K562 (cell line): ENCODE measurements at regions not wholly inside any gene's neighbourhood (a gene's known extent, or its start where the extent isn't known, plus 50 kb on each side); places are given as distances from the start of the nearest gene placed in this dataset.

Source experiments
- CBX2 ChIP-seq: fragments of 200-600 bp; sonication (generic); IDR thresholded peaks from one replicate; pipeline ENCODE4 v1.6.1; 2012; ENCODE audit warnings: mild to moderate bottlenecking, low read length, inconsistent platforms; ENCODE audit not compliant: insufficient read depth, poor library complexity, severe bottlenecking
- HIVEP1 ChIP-seq: fragments of 250-450 bp; sonication (Bioruptor Pico); IDR thresholded peaks from 2 replicates; pipeline ENCODE4 v1.4.0; 2020; ENCODE audit warnings: mild to moderate bottlenecking
- KAT2B ChIP-seq: IDR thresholded peaks from one replicate; pipeline ENCODE4 v1.6.1; 2012; ENCODE audit warnings: low read depth, mild to moderate bottlenecking, control low read depth, inconsistent platforms, low read length, moderate library complexity
- NR3C1 ChIP-seq: sonication (generic); formaldehyde crosslinking; IDR thresholded peaks from 2 replicates; pipeline ENCODE4 v1.8.1; 2022; ENCODE audit warnings: missing genetic modification reagents
- PHF8 ChIP-seq: fragments of 200-600 bp; sonication (generic); IDR thresholded peaks from 2 replicates; pipeline ENCODE4 v1.6.1; 2012; ENCODE audit warnings: mixed run types, mild to moderate bottlenecking, inconsistent platforms, low read length, moderate library complexity, borderline replicate concordance
- STAG1 ChIP-seq: sonication (generic); formaldehyde crosslinking; IDR thresholded peaks from 2 replicates; pipeline ENCODE4 v1.5.0; 2020; ENCODE audit warnings: missing genetic modification reagents, borderline replicate concordance
- TEAD4 ChIP-seq, 2 experiments: sonication (generic) in 1 of 2; formaldehyde crosslinking in 1 of 2; IDR thresholded peaks; 2 replicates each; pipeline versions ENCODE4 v1.6.1 to v1.8.0; 2012 to 2022; ENCODE audit warnings: borderline replicate concordance in 1 of 2, inconsistent platforms in 1 of 2, low read length in 1 of 2, mild to moderate bottlenecking in 1 of 2, missing genetic modification reagents in 1 of 2
- ZNF696 ChIP-seq: fragments of 250-450 bp; sonication (Bioruptor Pico); conservative IDR thresholded peaks from 2 replicates; pipeline ENCODE4 v1.4.0; 2020; ENCODE audit warnings: mild to moderate bottlenecking, moderate library complexity
- TF ChIP-seq, protein P1 (sequence below), 3 experiments: IDR thresholded peaks in 2 of 3; conservative IDR thresholded peaks in 1 of 3; 2 replicates each; pipeline ENCODE4 v1.5.1; 2011 to 2012; ENCODE audit warnings: low read length in 3 of 3, mild to moderate bottlenecking in 3 of 3, control low read depth in 2 of 3, improper control_type of control experiment in 1 of 3, inconsistent platforms in 1 of 3, low read depth in 1 of 3, mixed read lengths in 1 of 3, moderate library complexity in 1 of 3; ENCODE audit not compliant: insufficient read depth in 2 of 3

DNA sequence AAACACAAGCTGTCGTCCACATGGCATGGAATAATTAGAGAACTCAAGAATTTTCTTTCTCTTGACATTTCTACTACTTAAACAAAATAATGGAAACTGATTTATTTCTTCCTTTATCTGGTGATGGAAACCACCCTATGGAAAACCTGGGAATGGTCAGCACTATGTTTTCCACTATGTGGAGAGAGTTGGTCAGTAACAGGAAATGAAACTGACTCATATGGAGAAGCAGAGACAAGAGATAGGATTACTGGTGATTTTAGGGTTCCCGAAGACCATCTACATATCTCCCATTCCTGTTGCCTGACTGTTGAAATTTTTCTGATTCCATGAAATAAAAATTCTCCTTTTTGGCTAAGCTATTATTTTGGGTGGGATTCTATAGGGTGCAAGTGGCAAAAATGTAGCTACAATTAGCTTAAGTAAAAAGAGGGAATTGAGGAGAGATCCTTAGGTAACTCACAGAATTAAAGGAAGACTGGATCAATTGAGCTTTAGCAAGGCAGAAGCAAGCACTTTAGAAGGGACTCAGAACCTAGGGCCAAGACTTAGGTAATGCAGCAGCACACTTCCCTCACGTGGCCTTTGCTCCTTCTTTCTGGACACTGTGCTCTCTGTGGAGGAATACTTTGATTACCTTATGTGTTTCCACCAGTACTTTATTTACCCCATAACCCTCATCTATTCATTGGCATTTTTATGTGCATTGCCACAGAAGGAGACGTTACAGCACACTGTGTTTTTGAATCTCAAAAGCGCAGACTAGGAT is 89.6 kb downstream of the LEPR start:
- no peak for TF ChIP-seq HIVEP1 (CRISPR knock-in tag)
- TF ChIP-seq TEAD4 (IDR thresholded peaks at IDR 0.05; ENCODE audit: low read length): no peak
- no peak for TF ChIP-seq TEAD4 (CRISPR knock-in tag; IDR thresholded peaks at IDR 0.05; ENCODE audit: borderline replicate concordance)
- TF ChIP-seq CBX2: no peak
- no peak for TF ChIP-seq NR3C1 (CRISPR knock-in tag)
- no peak for TF ChIP-seq PHF8
- TF ChIP-seq ZNF696 (CRISPR knock-in tag): no peak
- TF ChIP-seq KAT2B: no peak
- TF ChIP-seq, protein P1, sequence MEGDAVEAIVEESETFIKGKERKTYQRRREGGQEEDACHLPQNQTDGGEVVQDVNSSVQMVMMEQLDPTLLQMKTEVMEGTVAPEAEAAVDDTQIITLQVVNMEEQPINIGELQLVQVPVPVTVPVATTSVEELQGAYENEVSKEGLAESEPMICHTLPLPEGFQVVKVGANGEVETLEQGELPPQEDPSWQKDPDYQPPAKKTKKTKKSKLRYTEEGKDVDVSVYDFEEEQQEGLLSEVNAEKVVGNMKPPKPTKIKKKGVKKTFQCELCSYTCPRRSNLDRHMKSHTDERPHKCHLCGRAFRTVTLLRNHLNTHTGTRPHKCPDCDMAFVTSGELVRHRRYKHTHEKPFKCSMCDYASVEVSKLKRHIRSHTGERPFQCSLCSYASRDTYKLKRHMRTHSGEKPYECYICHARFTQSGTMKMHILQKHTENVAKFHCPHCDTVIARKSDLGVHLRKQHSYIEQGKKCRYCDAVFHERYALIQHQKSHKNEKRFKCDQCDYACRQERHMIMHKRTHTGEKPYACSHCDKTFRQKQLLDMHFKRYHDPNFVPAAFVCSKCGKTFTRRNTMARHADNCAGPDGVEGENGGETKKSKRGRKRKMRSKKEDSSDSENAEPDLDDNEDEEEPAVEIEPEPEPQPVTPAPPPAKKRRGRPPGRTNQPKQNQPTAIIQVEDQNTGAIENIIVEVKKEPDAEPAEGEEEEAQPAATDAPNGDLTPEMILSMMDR (IDR thresholded peaks at IDR 0.05 in 2 of 3, conservative IDR thresholded peaks at IDR 0.05 in 1 of 3; ENCODE audit: insufficient read depth in 2 of 3, low read depth in 1 of 3, low read length in 3 of 3): no peak
- TF ChIP-seq STAG1 (CRISPR knock-in tag): no peak
